ENCODE measurements at regions not wholly inside any gene's neighbourhood (a gene's known extent, or its start where the extent isn't known, plus 50 kb on each side); places are given as distances from the start of the nearest gene placed in this dataset.
A peak's percentile ranks its signal among the peaks of the same experiment; 100 is the strongest.

DNA sequence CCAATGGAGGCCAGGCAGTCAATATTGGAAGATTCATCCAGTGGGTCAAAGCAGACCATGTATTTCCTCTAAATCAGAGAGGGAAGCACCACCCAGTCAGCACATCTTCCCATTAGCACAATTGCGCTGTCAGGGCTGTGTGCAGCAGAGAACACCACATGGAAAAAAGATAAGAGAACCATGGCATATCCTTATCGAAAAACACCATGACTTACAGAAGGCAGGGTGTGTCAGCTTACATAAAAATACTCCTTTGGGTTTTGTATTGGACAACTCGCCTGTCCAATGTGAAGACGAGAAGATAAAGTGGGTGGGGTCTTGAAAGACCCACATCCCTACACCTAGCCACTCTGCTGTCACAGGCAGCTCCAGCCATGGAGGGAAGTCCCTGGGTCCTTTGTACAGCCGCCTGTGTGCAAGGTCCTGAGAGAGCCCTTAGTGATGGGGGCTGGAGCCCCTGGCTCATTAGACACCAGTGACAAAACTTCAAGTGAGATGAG lies 71.9 kb upstream of the SPATA31E1 start (continued):
- TF ChIP-seq, protein P1, sequence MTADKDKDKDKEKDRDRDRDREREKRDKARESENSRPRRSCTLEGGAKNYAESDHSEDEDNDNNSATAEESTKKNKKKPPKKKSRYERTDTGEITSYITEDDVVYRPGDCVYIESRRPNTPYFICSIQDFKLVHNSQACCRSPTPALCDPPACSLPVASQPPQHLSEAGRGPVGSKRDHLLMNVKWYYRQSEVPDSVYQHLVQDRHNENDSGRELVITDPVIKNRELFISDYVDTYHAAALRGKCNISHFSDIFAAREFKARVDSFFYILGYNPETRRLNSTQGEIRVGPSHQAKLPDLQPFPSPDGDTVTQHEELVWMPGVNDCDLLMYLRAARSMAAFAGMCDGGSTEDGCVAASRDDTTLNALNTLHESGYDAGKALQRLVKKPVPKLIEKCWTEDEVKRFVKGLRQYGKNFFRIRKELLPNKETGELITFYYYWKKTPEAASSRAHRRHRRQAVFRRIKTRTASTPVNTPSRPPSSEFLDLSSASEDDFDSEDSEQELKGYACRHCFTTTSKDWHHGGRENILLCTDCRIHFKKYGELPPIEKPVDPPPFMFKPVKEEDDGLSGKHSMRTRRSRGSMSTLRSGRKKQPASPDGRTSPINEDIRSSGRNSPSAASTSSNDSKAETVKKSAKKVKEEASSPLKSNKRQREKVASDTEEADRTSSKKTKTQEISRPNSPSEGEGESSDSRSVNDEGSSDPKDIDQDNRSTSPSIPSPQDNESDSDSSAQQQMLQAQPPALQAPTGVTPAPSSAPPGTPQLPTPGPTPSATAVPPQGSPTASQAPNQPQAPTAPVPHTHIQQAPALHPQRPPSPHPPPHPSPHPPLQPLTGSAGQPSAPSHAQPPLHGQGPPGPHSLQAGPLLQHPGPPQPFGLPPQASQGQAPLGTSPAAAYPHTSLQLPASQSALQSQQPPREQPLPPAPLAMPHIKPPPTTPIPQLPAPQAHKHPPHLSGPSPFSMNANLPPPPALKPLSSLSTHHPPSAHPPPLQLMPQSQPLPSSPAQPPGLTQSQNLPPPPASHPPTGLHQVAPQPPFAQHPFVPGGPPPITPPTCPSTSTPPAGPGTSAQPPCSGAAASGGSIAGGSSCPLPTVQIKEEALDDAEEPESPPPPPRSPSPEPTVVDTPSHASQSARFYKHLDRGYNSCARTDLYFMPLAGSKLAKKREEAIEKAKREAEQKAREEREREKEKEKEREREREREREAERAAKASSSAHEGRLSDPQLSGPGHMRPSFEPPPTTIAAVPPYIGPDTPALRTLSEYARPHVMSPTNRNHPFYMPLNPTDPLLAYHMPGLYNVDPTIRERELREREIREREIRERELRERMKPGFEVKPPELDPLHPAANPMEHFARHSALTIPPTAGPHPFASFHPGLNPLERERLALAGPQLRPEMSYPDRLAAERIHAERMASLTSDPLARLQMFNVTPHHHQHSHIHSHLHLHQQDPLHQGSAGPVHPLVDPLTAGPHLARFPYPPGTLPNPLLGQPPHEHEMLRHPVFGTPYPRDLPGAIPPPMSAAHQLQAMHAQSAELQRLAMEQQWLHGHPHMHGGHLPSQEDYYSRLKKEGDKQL (CRISPR knock-in tag; IDR thresholded peaks at IDR 0.05; ENCODE audit: borderline replicate concordance): no peak
- TF ChIP-seq ZNF274 (IDR thresholded peaks at IDR 0.05; ENCODE audit: borderline replicate concordance, low read depth, low read length): no peak
- no peak for TF ChIP-seq MCM7 (IDR thresholded peaks at IDR 0.05)
- TF ChIP-seq LCOR (CRISPR knock-in tag; IDR thresholded peaks at IDR 0.05): peak; percentile 94
- no peak for TF ChIP-seq SIX5 (IDR thresholded peaks at IDR 0.05; ENCODE audit: borderline replicate concordance in 1 of 2, insufficient read depth in 1 of 2, low read depth in 1 of 2, low read length in 2 of 2)
- no peak for TF ChIP-seq USF1 (CRISPR knock-in tag; IDR thresholded peaks at IDR 0.05)
- no peak for TF ChIP-seq ZNF696 (CRISPR knock-in tag; conservative IDR thresholded peaks at IDR 0.05)
- TF ChIP-seq HOXB6 (CRISPR knock-in tag; IDR thresholded peaks at IDR 0.05; ENCODE audit: borderline replicate concordance): no peak
- no peak for TF ChIP-seq ELF4 (CRISPR knock-in tag; IDR thresholded peaks at IDR 0.05)
- TF ChIP-seq SMARCB1 (IDR thresholded peaks at IDR 0.05; ENCODE audit: insufficient read length, low read depth): no peak
- TF ChIP-seq RAD51 (IDR thresholded peaks at IDR 0.05; ENCODE audit: borderline replicate concordance, low read depth): no peak
- TF ChIP-seq ZNF146 (CRISPR knock-in tag; IDR thresholded peaks at IDR 0.05; ENCODE audit: unreplicated experiment): no peak
- no peak for TF ChIP-seq ZNF398 (CRISPR knock-in tag; IDR thresholded peaks at IDR 0.05)
- no peak for TF ChIP-seq HIVEP1 (CRISPR knock-in tag; IDR thresholded peaks at IDR 0.05)
- TF ChIP-seq SAFB2 (IDR thresholded peaks at IDR 0.05; ENCODE audit: borderline replicate concordance, low read depth, low read length, severe bottlenecking): no peak
- TF ChIP-seq, protein P2, sequence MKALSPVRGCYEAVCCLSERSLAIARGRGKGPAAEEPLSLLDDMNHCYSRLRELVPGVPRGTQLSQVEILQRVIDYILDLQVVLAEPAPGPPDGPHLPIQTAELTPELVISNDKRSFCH (CRISPR knock-in tag; IDR thresholded peaks at IDR 0.05): no peak
- TF ChIP-seq, protein P2 (tag; IDR thresholded peaks at IDR 0.05): peak; percentile 30; the same call in 1 of the 2 replicates
- TF ChIP-seq JUNB (CRISPR knock-in tag; conservative IDR thresholded peaks at IDR 0.05): no peak
- no peak for TF ChIP-seq ZBTB43 (CRISPR knock-in tag; IDR thresholded peaks at IDR 0.05)
- peak; percentile 61 for TF ChIP-seq POLR2A (conservative IDR thresholded peaks at IDR 0.05)
